ENCODE measurements at regions not wholly inside any gene's neighbourhood (a gene's known extent, or its start where the extent isn't known, plus 50 kb on each side); places are given as distances from the start of the nearest gene placed in this dataset.
A peak's percentile ranks its signal among the peaks of the same experiment; 100 is the strongest.

- peak in 1 of 5 experiments; percentile 2 for DNase-seq
Observed at GRCh38 chr5:13567819-13568218, 376.7 kb downstream of the DNAH5 start.

GRCh38 chr5:13566871-13567339 is 377.6 kb downstream of the DNAH5 start:
- DNase-seq, result no peak

- no peak for DNase-seq
Observed at GRCh38 chr5:13558408-13558807, 386.1 kb downstream of the DNAH5 start.

GRCh38 chr5:13553896-13554295 is 390.6 kb downstream of the DNAH5 start:
- DNase-seq, result peak in 1 of 5 experiments; percentile 1

GRCh38 chr5:13552361-13552760 is 392.1 kb downstream of the DNAH5 start:
- DNase-seq, result no peak

- DNase-seq, result no peak
Observed at GRCh38 chr5:13551645-13552044, 392.8 kb downstream of the DNAH5 start.

GRCh38 chr5:13540168-13540750 is 404.2 kb downstream of the DNAH5 start:
- DNase-seq, result no peak

- no peak for DNase-seq
Observed at GRCh38 chr5:13536933-13537332, 407.6 kb downstream of the DNAH5 start.

- no peak for DNase-seq
Observed at GRCh38 chr5:13533833-13534232, 410.7 kb downstream of the DNAH5 start.

GRCh38 chr5:13529300-13529699 is 415.2 kb downstream of the DNAH5 start:
- no peak for DNase-seq

- no peak for DNase-seq
Observed at GRCh38 chr5:13524936-13525335, 419.6 kb downstream of the DNAH5 start.

GRCh38 chr5:13519131-13519530 is 425.4 kb downstream of the DNAH5 start:
- DNase-seq, result no peak

GRCh38 chr5:13516195-13516594 is 428.3 kb downstream of the DNAH5 start:
- DNase-seq, result no peak

- DNase-seq, result no peak
Observed at GRCh38 chr5:13511442-13511841, 433.0 kb downstream of the DNAH5 start.

- no peak for DNase-seq
Observed at GRCh38 chr5:13510616-13511015, 433.9 kb downstream of the DNAH5 start.

- no peak for DNase-seq
Observed at GRCh38 chr5:13508559-13508958, 435.9 kb downstream of the DNAH5 start.

GRCh38 chr5:13505326-13505725 is 439.2 kb downstream of the DNAH5 start:
- DNase-seq, result no peak

GRCh38 chr5:13503017-13503416 is 441.5 kb downstream of the DNAH5 start:
- DNase-seq, result no peak

- DNase-seq, result no peak
Observed at GRCh38 chr5:13501176-13501575, 443.3 kb downstream of the DNAH5 start.

- no peak for DNase-seq
Observed at GRCh38 chr5:13498279-13498678, 446.2 kb downstream of the DNAH5 start.

GRCh38 chr5:13488254-13488931 is 456.1 kb downstream of the DNAH5 start:
- DNase-seq, result no peak

- no peak for DNase-seq
Observed at GRCh38 chr5:13480834-13481233, 463.7 kb downstream of the DNAH5 start.

- no peak for DNase-seq
Observed at GRCh38 chr5:13478831-13479465, 465.5 kb downstream of the DNAH5 start.

- no peak for DNase-seq
Observed at GRCh38 chr5:13477118-13477737, 467.3 kb downstream of the DNAH5 start.
